HG03060 (cell line): ENCODE measurements at regions not wholly inside any gene's neighbourhood (a gene's known extent, or its start where the extent isn't known, plus 50 kb on each side); places are given as distances from the start of the nearest gene placed in this dataset.
"Not testable (repeated sequence)": the region's sequence is repeated elsewhere in the genome, so short reads cannot be mapped to it uniquely, and the experiment has no call there.

Experiments
- ATAC-seq: cut with Tn5 transposase; IDR thresholded peaks from one replicate; pipeline ENCODE4 v1.9.1; 2021; ENCODE audit warnings: low read depth, moderate number of reproducible peaks; ENCODE audit not compliant: unreplicated experiment

- ATAC-seq, result no peak
Observed at GRCh38 chr10:53664282-53665019, 891.9 kb upstream of the MBL2 start.

GRCh38 chr10:53650794-53651193 lies 878.2 kb upstream of the MBL2 start:
- ATAC-seq, result no peak

- ATAC-seq, result not testable (repeated sequence)
Observed at GRCh38 chr10:53647221-53647620, 874.6 kb upstream of the MBL2 start.

- no peak for ATAC-seq
Observed at GRCh38 chr10:53646525-53646924, 873.9 kb upstream of the MBL2 start.

- no peak for ATAC-seq
Observed at GRCh38 chr10:53645951-53646350, 873.4 kb upstream of the MBL2 start.

- ATAC-seq, result no peak
Observed at GRCh38 chr10:53638006-53638405, 865.4 kb upstream of the MBL2 start.

GRCh38 chr10:53624722-53625121 lies 852.1 kb upstream of the MBL2 start:
- no peak for ATAC-seq

GRCh38 chr10:53622201-53622600 lies 849.6 kb upstream of the MBL2 start:
- no peak for ATAC-seq

GRCh38 chr10:53619671-53620070 lies 847.1 kb upstream of the MBL2 start:
- no peak for ATAC-seq

GRCh38 chr10:53607691-53608090 lies 835.1 kb upstream of the MBL2 start:
- no peak for ATAC-seq

GRCh38 chr10:53606981-53607380 lies 834.4 kb upstream of the MBL2 start:
- ATAC-seq, result no peak

GRCh38 chr10:53601260-53601875 lies 828.8 kb upstream of the MBL2 start:
- no peak for ATAC-seq

- no peak for ATAC-seq
Observed at GRCh38 chr10:53598914-53599313, 826.3 kb upstream of the MBL2 start.

GRCh38 chr10:53597835-53598251 lies 825.3 kb upstream of the MBL2 start:
- no peak for ATAC-seq

- no peak for ATAC-seq
Observed at GRCh38 chr10:53580465-53580864, 807.9 kb upstream of the MBL2 start.

GRCh38 chr10:53579773-53580172 lies 807.2 kb upstream of the MBL2 start:
- ATAC-seq, result no peak

- no peak for ATAC-seq
Observed at GRCh38 chr10:53574024-53574423, 801.4 kb upstream of the MBL2 start.

GRCh38 chr10:53573498-53573897 lies 800.9 kb upstream of the MBL2 start:
- ATAC-seq, result no peak

- ATAC-seq, result no peak
Observed at GRCh38 chr10:53572799-53573198, 800.2 kb upstream of the MBL2 start.

GRCh38 chr10:53570221-53570620 lies 797.6 kb upstream of the MBL2 start:
- no peak for ATAC-seq

- ATAC-seq, result no peak
Observed at GRCh38 chr10:53569455-53569854, 796.9 kb upstream of the MBL2 start.

- no peak for ATAC-seq
Observed at GRCh38 chr10:53548664-53549063, 776.1 kb upstream of the MBL2 start.
